Tibial artery (tissue), 4 donors: ENCODE measurements at regions not wholly inside any gene's neighbourhood (a gene's known extent, or its start where the extent isn't known, plus 50 kb on each side); places are given as distances from the start of the nearest gene placed in this dataset.
A peak's percentile ranks its signal among the peaks of the same experiment; 100 is the strongest.

Experiments
- DNase-seq, 2 donors: peaks; one replicate each; pipeline ENCODE4 v3.0.0-alpha.2; 2019
- H3K27ac ChIP-seq, 2 donors: fragments of 200-600 bp; sonication (generic) in 1 of 2; 1 replicate in 1 of 2; 2 replicates in 1 of 2; pipeline ENCODE4 v1.5.1; 2018 to 2019; ENCODE audit warnings: mild to moderate bottlenecking in 1 of 2
- H3K27me3 ChIP-seq, 2 donors: fragments of 200-600 bp; sonication (generic) in 1 of 2; one replicate each; pipeline versions ENCODE4 v1.5.1 to v1.6.0; 2016 to 2019
- H3K36me3 ChIP-seq, 3 donors: fragments of 200-600 bp; sonication (generic) in 2 of 3; one replicate each; pipeline ENCODE4 v1.5.1; 2016 to 2019; ENCODE audit warnings: mild to moderate bottlenecking in 2 of 3
- H3K4me1 ChIP-seq, 4 donors: fragments of 200-600 bp; sonication (generic) in 2 of 4; 1 replicate in 3 of 4; 2 replicates in 1 of 4; pipeline ENCODE4 v1.5.1; 2016 to 2019
- H3K4me3 ChIP-seq, 2 donors: fragments of 200-600 bp; sonication (generic) in 1 of 2; 1 replicate in 1 of 2; 2 replicates in 1 of 2; pipeline ENCODE4 v1.5.1; 2018 to 2019; ENCODE audit warnings: mild to moderate bottlenecking in 2 of 2
- H3K9me3 ChIP-seq, 3 donors: fragments of 200-600 bp; sonication (generic) in 1 of 3; one replicate each; pipeline ENCODE4 v1.5.1; 2016 to 2019
- CTCF ChIP-seq, 2 experiments: fragments of 200-600 bp in 1 of 2; fragments of 450-650 bp in 1 of 2; IDR thresholded peaks; one replicate each; pipeline ENCODE4 v1.5.1; 2017 to 2019; ENCODE audit warnings: antibody characterized with exemption in 2 of 2, mild to moderate bottlenecking in 1 of 2, moderate library complexity in 1 of 2
- intact Hi-C: fragments of 100-400 bp; cut with DNase I; formaldehyde crosslinking; loops from one replicate; pipeline ENCODE4 v1.15.0; 2023; ENCODE audit warnings: low total_unique reads

GRCh38 chr1:94697839-94698238 is 122.3 kb upstream of the SLC44A3 start:
- no peaks in the 10 kb centered on the region for H3K9me3 ChIP-seq
- no peak for TF ChIP-seq CTCF (IDR thresholded peaks at IDR 0.05)
- H3K4me1 ChIP-seq, result peaks cover 0 to 4% (median 0%) of the 10 kb centered on the region in 4 donors
- H3K27me3 ChIP-seq, result no peaks in the 10 kb centered on the region
- intact Hi-C loops, result no loop called here
- H3K27ac ChIP-seq, result no peak overlapping the region
- no peaks in the 10 kb centered on the region for H3K36me3 ChIP-seq
- DNase-seq, result no peak
- H3K4me3 ChIP-seq, result no peak overlapping the region

GRCh38 chr1:94694226-94694915 is 125.8 kb upstream of the SLC44A3 start:
- no peak overlapping the region for H3K27ac ChIP-seq
- no peaks in the 10 kb centered on the region for H3K27me3 ChIP-seq
- no peaks in the 10 kb centered on the region for H3K36me3 ChIP-seq
- no peak for TF ChIP-seq CTCF (IDR thresholded peaks at IDR 0.05)
- peaks cover 0 to 5% (median 0%) of the 10 kb centered on the region in 4 donors for H3K4me1 ChIP-seq
- DNase-seq, result no peak
- intact Hi-C loops, result no loop called here
- no peak overlapping the region for H3K4me3 ChIP-seq
- no peaks in the 10 kb centered on the region for H3K9me3 ChIP-seq

- H3K27me3 ChIP-seq, result no peaks in the 10 kb centered on the region
- intact Hi-C loops, result no loop called here
Observed at GRCh38 chr1:94693435-94693834, 126.7 kb upstream of the SLC44A3 start.

GRCh38 chr1:94693029-94693428 is 127.1 kb upstream of the SLC44A3 start:
- Histone ChIP-seq H3K27me3 (no peaks in the 10 kb centered on the region), H3K36me3 (no peaks in the 10 kb centered on the region), H3K4me3 (no peak overlapping the region), H3K27ac (no peak overlapping the region), H3K9me3 (no peaks in the 10 kb centered on the region), H3K4me1 (peaks cover 0 to 5% (median 0%) of the 10 kb centered on the region in 4 donors)
- no peak for DNase-seq
- no peak for TF ChIP-seq CTCF (IDR thresholded peaks at IDR 0.05)
- intact Hi-C loops, result no loop called here

More at GRCh38 chr1:94693435-94693834, 126.7 kb upstream of the SLC44A3 start:
- Histone ChIP-seq H3K4me3 (no peak overlapping the region), H3K9me3 (no peaks in the 10 kb centered on the region), H3K27ac (no peak overlapping the region), H3K36me3 (no peaks in the 10 kb centered on the region), H3K4me1 (peaks cover 0 to 5% (median 0%) of the 10 kb centered on the region in 4 donors)
- TF ChIP-seq CTCF (IDR thresholded peaks at IDR 0.05), result no peak
- no peak for DNase-seq

GRCh38 chr1:94688646-94689045 is 131.5 kb upstream of the SLC44A3 start:
- Histone ChIP-seq H3K4me3 (no peak overlapping the region), H3K27me3 (no peaks in the 10 kb centered on the region), H3K4me1 (peaks cover 0 to 5% (median 0%) of the 10 kb centered on the region in 4 donors), H3K36me3 (no peaks in the 10 kb centered on the region), H3K27ac (peak overlapping the region; percentile 15 to 37), H3K9me3 (no peaks in the 10 kb centered on the region)
- TF ChIP-seq CTCF (IDR thresholded peaks at IDR 0.05), result no peak
- intact Hi-C loops, result no loop called here
- no peak for DNase-seq
